ENCODE measurements at regions not wholly inside any gene's neighbourhood (a gene's known extent, or its start where the extent isn't known, plus 50 kb on each side); places are given as distances from the start of the nearest gene placed in this dataset.

GRCh38 chr5:99308131-99308530, 379.3 kb upstream of the CHD1 start:
- TF ChIP-seq POLR2A (IDR thresholded peaks at IDR 0.05; ENCODE audit: low read length) (no peak), GATA1 (IDR thresholded peaks at IDR 0.05; ENCODE audit: low read depth, low read length) (no peak)

Measured in erythroblast (primary cell).